ENCODE measurements at regions not wholly inside any gene's neighbourhood (a gene's known extent, or its start where the extent isn't known, plus 50 kb on each side); places are given as distances from the start of the nearest gene placed in this dataset.

DNA sequence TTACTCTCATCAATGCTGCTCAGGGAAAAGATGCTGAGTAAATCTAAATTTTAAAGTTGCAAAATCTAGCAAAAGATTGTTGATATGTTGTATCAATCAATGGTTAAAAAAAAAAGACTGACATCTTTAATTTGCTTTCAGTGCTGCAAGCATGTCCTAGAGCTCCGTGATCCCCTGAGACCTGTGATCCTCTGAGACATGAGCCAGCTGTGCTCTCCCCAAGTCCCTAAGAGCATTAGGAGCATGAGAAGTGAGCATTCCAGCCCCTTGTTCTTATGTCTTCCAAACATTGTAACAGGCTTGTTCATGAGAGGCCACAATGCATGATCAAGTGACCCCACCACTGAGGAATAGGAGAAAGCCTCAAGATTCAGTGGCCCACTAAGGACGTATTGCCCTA lies 116.6 kb downstream of the DAD1 start:
- Histone ChIP-seq H3K79me2 (ENCODE audit: insufficient read depth, low read length) (no peaks in the 10 kb centered on the region), H4K20me1 (ENCODE audit: insufficient read depth, low read length) (no peaks in the 10 kb centered on the region), H3K9me3 (ENCODE audit: low read length) (no peaks in the 10 kb centered on the region), H3K4me2 (ENCODE audit: low read depth, low read length) (no peak overlapping the region), H3K27me3 (ENCODE audit: control insufficient read depth in 1 of 2, insufficient read depth in 2 of 2, low read length in 2 of 2) (peaks cover 0 to 4% of the 10 kb centered on the region in 2 experiments; a peak in 1 of 5 replicates), H3K27ac (ENCODE audit: extremely low read length, insufficient read depth, low read length) (no peak overlapping the region), H3K36me3 (replicated peaks in 1 of 2; ENCODE audit: control insufficient read depth in 1 of 2, insufficient read depth in 2 of 2, low read length in 2 of 2) (no peaks in the 10 kb centered on the region), H3K4me3 (replicated peaks in 1 of 3; ENCODE audit: insufficient read depth in 1 of 3, low read depth in 2 of 3, low read length in 3 of 3) (no peak overlapping the region), H3K9ac (ENCODE audit: insufficient read depth, low read depth, low read length) (no peak overlapping the region), H3K4me1 (ENCODE audit: insufficient read depth, low read length) (no peaks in the 10 kb centered on the region), H2AFZ (ENCODE audit: low read length) (no peak overlapping the region)
- FAIRE-seq, result no peak
- ChIA-PET CTCF (ENCODE audit: low intra/inter-chr PET ratio, low total read pairs) (interaction anchor here (0.7 to 2.3 kb wide), 4 partner anchors 81 to 159 kb away, joined by 3 to 32 read pairs (median 4); no protein-coding TSS in a partner anchor), POLR2A (no interaction called here)
- no peak for DNase-seq (ENCODE audit: low spot score)
- in situ Hi-C loops (cut with HindIII; ENCODE audit: extremely low pct_ligation_motif_present, low pct_unique_long_range_greater_than_20kb) (loop anchor here (5.0 kb wide), 1 partner anchor 80 kb away; no protein-coding TSS in a partner anchor), intact Hi-C loops (cut with micrococcal nuclease; ENCODE audit: unreplicated experiment) (loop anchor here (2.0 kb wide), 1 partner anchor 158 kb away; no protein-coding TSS in a partner anchor)
- 50% methylated on average over 2 of the region's 2 CpGs for WGBS (ENCODE audit: low lambda C conversion rate)
- no peak for TF ChIP-seq ZMAT3 (CRISPR knock-in tag; conservative IDR thresholded peaks at IDR 0.05)
- TF ChIP-seq E2F1 (CRISPR knock-in tag; IDR thresholded peaks at IDR 0.05), result no peak
- TF ChIP-seq LCORL (IDR thresholded peaks at IDR 0.05), result no peak
- TF ChIP-seq LCORL (CRISPR knock-in tag; IDR thresholded peaks at IDR 0.05), result no peak
- 0 out of 2 replicates have a peak, but pooled peaks have one; percentile 51 for TF ChIP-seq MZF1 (CRISPR knock-in tag; IDR thresholded peaks at IDR 0.05; ENCODE audit: borderline replicate concordance)
- no peak for TF ChIP-seq SMAD3 (CRISPR knock-in tag; IDR thresholded peaks at IDR 0.05)
- no peak for TF ChIP-seq ZIK1 (CRISPR knock-in tag; IDR thresholded peaks at IDR 0.05; ENCODE audit: borderline replicate concordance, low read depth)
- TF ChIP-seq FLYWCH1 (CRISPR knock-in tag; IDR thresholded peaks at IDR 0.05), result no peak
- TF ChIP-seq RELA (CRISPR knock-in tag; IDR thresholded peaks at IDR 0.05), result no peak
- TF ChIP-seq GLI4 (CRISPR knock-in tag; IDR thresholded peaks at IDR 0.05; ENCODE audit: borderline replicate concordance), result no peak
- no peak for TF ChIP-seq MXD4 (CRISPR knock-in tag; IDR thresholded peaks at IDR 0.05)
- no peak for TF ChIP-seq ZFP1 (CRISPR knock-in tag; IDR thresholded peaks at IDR 0.05)
- TF ChIP-seq SUZ12 (IDR thresholded peaks at IDR 0.05; ENCODE audit: low read depth, low read length), result 0 out of 2 replicates have a peak, but pooled peaks have one; percentile 13
- ATAC-seq, result no peak
- no TSS peak for BruUV-seq (replicated peaks)

Data from HepG2 (cell line).